Spleen (tissue), 7 donors: ENCODE measurements at regions not wholly inside any gene's neighbourhood (a gene's known extent, or its start where the extent isn't known, plus 50 kb on each side); places are given as distances from the start of the nearest gene placed in this dataset.

Experiments used
- POLR2A ChIP-seq, 3 donors: fragments of 450-650 bp; IDR thresholded peaks; one replicate each; pipeline ENCODE4 v1.5.1; 2017; ENCODE audit warnings: antibody characterized with exemption in 3 of 3, mild to moderate bottlenecking in 1 of 3
- POLR2AphosphoS5 ChIP-seq, 3 donors: sonication (generic); formaldehyde crosslinking; IDR thresholded peaks; one replicate each; pipeline ENCODE4 v1.5.1; 2017; ENCODE audit warnings: antibody characterized with exemption in 3 of 3
- TF ChIP-seq, protein P1 (sequence below), 11 experiments: fragments of 200-600 bp in 7 of 11; fragments of 450-650 bp in 4 of 11; sonication (generic) in 4 of 11; IDR thresholded peaks in 8 of 11; conservative IDR thresholded peaks in 3 of 11; 1 replicate in 7 of 11; 2 replicates in 4 of 11; pipeline versions ENCODE4 v1.4.0 to v1.8.0; 2016 to 2021; ENCODE audit warnings: antibody characterized with exemption in 11 of 11, inconsistent platforms in 4 of 11, mild to moderate bottlenecking in 1 of 11
- donor health status: DM: no; HTN: no; CAD: no; lungs with moderate emphysema.
- donor health status: DM: no; HTN: no; CAD: no.
- donor health status: DM: no; HTN: no; CAD: no.

DNA sequence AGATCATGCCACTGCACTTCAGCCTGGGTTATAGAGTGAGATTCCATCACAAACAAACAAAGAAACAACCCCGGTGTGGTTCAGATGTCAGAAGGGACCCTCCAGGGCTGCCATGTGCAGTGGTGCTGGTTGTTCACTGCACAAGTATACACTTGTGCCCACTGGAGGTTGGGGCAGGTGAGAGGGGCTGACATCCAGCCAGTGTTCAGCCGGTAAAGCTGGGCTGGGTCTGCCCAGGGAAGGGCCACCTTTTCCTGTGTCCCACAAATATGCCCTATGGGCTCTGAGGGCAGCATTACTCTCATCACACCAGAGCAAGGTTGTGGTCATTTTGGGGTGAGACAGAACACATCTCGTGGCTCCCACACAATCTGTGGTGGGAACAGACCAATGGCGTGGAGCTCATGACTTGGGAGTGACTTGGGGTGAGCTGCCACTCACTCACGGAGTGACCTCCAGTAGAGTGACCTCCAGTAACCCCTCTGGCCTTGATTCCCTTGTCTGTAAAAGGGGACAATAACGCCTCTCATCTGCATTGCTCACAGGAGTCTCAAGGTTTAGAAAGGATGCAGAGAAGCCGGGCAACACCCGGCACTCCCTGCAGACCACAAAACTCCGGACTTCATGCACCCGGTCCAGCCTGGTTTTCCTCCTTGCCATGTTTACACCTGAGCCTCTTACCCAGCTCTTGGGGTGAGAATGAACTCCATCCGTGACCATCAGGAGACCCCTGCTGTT, 69.0 kb upstream of the VRK1 start:
- TF ChIP-seq, protein P1, sequence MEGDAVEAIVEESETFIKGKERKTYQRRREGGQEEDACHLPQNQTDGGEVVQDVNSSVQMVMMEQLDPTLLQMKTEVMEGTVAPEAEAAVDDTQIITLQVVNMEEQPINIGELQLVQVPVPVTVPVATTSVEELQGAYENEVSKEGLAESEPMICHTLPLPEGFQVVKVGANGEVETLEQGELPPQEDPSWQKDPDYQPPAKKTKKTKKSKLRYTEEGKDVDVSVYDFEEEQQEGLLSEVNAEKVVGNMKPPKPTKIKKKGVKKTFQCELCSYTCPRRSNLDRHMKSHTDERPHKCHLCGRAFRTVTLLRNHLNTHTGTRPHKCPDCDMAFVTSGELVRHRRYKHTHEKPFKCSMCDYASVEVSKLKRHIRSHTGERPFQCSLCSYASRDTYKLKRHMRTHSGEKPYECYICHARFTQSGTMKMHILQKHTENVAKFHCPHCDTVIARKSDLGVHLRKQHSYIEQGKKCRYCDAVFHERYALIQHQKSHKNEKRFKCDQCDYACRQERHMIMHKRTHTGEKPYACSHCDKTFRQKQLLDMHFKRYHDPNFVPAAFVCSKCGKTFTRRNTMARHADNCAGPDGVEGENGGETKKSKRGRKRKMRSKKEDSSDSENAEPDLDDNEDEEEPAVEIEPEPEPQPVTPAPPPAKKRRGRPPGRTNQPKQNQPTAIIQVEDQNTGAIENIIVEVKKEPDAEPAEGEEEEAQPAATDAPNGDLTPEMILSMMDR (IDR thresholded peaks at IDR 0.05 in 8 of 11, conservative IDR thresholded peaks at IDR 0.05 in 3 of 11): no peak
- TF ChIP-seq POLR2A (IDR thresholded peaks at IDR 0.05) (no peak), POLR2AphosphoS5 (IDR thresholded peaks at IDR 0.05) (no peak)
